HEK293 (cell line): ENCODE measurements at regions not wholly inside any gene's neighbourhood (a gene's known extent, or its start where the extent isn't known, plus 50 kb on each side); places are given as distances from the start of the nearest gene placed in this dataset.

Source experiments
- CTCF ChIA-PET: fragments of 350-600 bp; formaldehyde crosslinking; extraction: SDS; loops from one replicate; lab custom pipeline; 2021; ENCODE audit warnings: antibody characterized with exemption; lab: Yijun Ruan, JAX
- POLR2A ChIA-PET: fragments of 300-600 bp; formaldehyde crosslinking; extraction: SDS; loops from one replicate; lab custom pipeline; 2020; ENCODE audit warnings: antibody characterized with exemption, inconsistent platforms; lab: Yijun Ruan, JAX
- H3K27ac ChIP-seq: fragments of 200-500 bp; sonication (Bioruptor generic); 2 replicates; pipeline ENCODE4 v1.5.1; 2014; ENCODE audit warnings: low read depth, low read length, control low read depth, inconsistent platforms; ENCODE audit errors: extremely low read depth
- H3K36me3 ChIP-seq, 2 experiments: fragments of 200-500 bp in 1 of 2; sonication (Bioruptor generic) in 1 of 2; 1 replicate in 1 of 2; 2 replicates in 1 of 2; pipeline ENCODE4 v1.5.1; 2014 to 2017; ENCODE audit warnings: inconsistent platforms in 2 of 2, low read length in 2 of 2; ENCODE audit not compliant: control insufficient read depth in 2 of 2, insufficient read depth in 1 of 2
- H3K4me1 ChIP-seq: fragments of 200-500 bp; sonication (Bioruptor generic); 2 replicates; pipeline ENCODE4 v1.5.1; 2014; ENCODE audit warnings: mild to moderate bottlenecking, low read length, inconsistent platforms; ENCODE audit not compliant: control insufficient read depth, insufficient read depth
- H3K4me3 ChIP-seq: 2 replicates; pipeline ENCODE4 v1.5.1; 2011; ENCODE audit warnings: low read depth, mild to moderate bottlenecking, control low read depth, low read length, moderate library complexity
- H3K9me3 ChIP-seq: fragments of 200-500 bp; sonication (Bioruptor generic); 2 replicates; pipeline ENCODE4 v1.5.1; 2014; ENCODE audit warnings: low read depth, low read length, inconsistent platforms; ENCODE audit not compliant: control insufficient read depth, insufficient read depth
- GLIS2 ChIP-seq: fragments of 450-650 bp; formaldehyde crosslinking; IDR thresholded peaks from 2 replicates; pipeline ENCODE4 v1.5.1; 2016; ENCODE audit warnings: missing biosample characterization, missing genetic modification characterization
- HOXD13 ChIP-seq: sonication (generic); formaldehyde crosslinking; IDR thresholded peaks from 2 replicates; pipeline ENCODE4 v1.8.0; 2022; ENCODE audit warnings: missing genetic modification reagents, borderline replicate concordance
- KLF1 ChIP-seq: fragments of 450-650 bp; formaldehyde crosslinking; IDR thresholded peaks from 2 replicates; pipeline ENCODE4 v1.5.1; 2016; ENCODE audit warnings: missing biosample characterization, missing genetic modification characterization
- KLF16 ChIP-seq: fragments of 450-650 bp; formaldehyde crosslinking; IDR thresholded peaks from 2 replicates; pipeline ENCODE4 v1.5.1; 2017; ENCODE audit warnings: missing biosample characterization, missing genetic modification characterization
- MYNN ChIP-seq: fragments of 450-650 bp; formaldehyde crosslinking; IDR thresholded peaks from 2 replicates; pipeline ENCODE4 v1.5.1; 2016; ENCODE audit warnings: missing biosample characterization, missing genetic modification characterization, borderline replicate concordance
- PRDM4 ChIP-seq: fragments of 450-650 bp; formaldehyde crosslinking; IDR thresholded peaks from 2 replicates; pipeline ENCODE4 v1.5.1; 2017; ENCODE audit warnings: missing biosample characterization, missing genetic modification characterization
- ZFHX2 ChIP-seq: fragments of 450-650 bp; formaldehyde crosslinking; conservative IDR thresholded peaks from 2 replicates; pipeline ENCODE4 v1.5.1; 2016; ENCODE audit warnings: missing biosample characterization, missing genetic modification characterization
- ZNF174 ChIP-seq: fragments of 450-650 bp; formaldehyde crosslinking; IDR thresholded peaks from 2 replicates; pipeline ENCODE4 v1.5.0; 2017; ENCODE audit warnings: missing biosample characterization, mild to moderate bottlenecking, missing genetic modification characterization
- ZNF24 ChIP-seq: fragments of 450-650 bp; formaldehyde crosslinking; IDR thresholded peaks from 2 replicates; pipeline ENCODE4 v1.5.1; 2016; ENCODE audit warnings: missing biosample characterization, missing genetic modification characterization
- ZNF266 ChIP-seq: fragments of 450-650 bp; formaldehyde crosslinking; IDR thresholded peaks from 2 replicates; pipeline ENCODE4 v1.5.1; 2016; ENCODE audit warnings: missing biosample characterization, missing genetic modification characterization, low read depth
- ZNF280D ChIP-seq: fragments of 450-650 bp; formaldehyde crosslinking; IDR thresholded peaks from 2 replicates; pipeline ENCODE4 v1.5.1; 2016; ENCODE audit warnings: missing biosample characterization, missing genetic modification characterization
- ZNF292 ChIP-seq: fragments of 450-650 bp; formaldehyde crosslinking; IDR thresholded peaks from 2 replicates; pipeline ENCODE4 v1.5.1; 2016; ENCODE audit warnings: low read depth, missing biosample characterization, missing genetic modification characterization, borderline replicate concordance
- ZNF394 ChIP-seq: fragments of 450-650 bp; formaldehyde crosslinking; IDR thresholded peaks from 2 replicates; pipeline ENCODE4 v1.5.1; 2016; ENCODE audit warnings: missing biosample characterization, missing genetic modification characterization, mild to moderate bottlenecking, moderate library complexity, borderline replicate concordance
- ZNF529 ChIP-seq: fragments of 450-650 bp; formaldehyde crosslinking; IDR thresholded peaks from 2 replicates; pipeline ENCODE4 v1.5.1; 2017; ENCODE audit warnings: missing genetic modification characterization, missing biosample characterization; ENCODE audit not compliant: insufficient replicate concordance
- ZNF580 ChIP-seq: fragments of 450-650 bp; formaldehyde crosslinking; IDR thresholded peaks from 2 replicates; pipeline ENCODE4 v1.5.1; 2016; ENCODE audit warnings: missing biosample characterization, missing genetic modification characterization
- ZNF701 ChIP-seq: fragments of 450-650 bp; formaldehyde crosslinking; IDR thresholded peaks from 2 replicates; pipeline ENCODE4 v1.5.1; 2016; ENCODE audit warnings: missing biosample characterization, missing genetic modification characterization
- ZNF776 ChIP-seq: fragments of 450-650 bp; formaldehyde crosslinking; IDR thresholded peaks from 2 replicates; pipeline ENCODE4 v1.5.0; 2017; ENCODE audit warnings: missing biosample characterization, missing genetic modification characterization, borderline replicate concordance
- TF ChIP-seq, protein P1 (sequence below): fragments of 450-650 bp; IDR thresholded peaks from 2 replicates; pipeline ENCODE4 v1.5.1; 2018; ENCODE audit warnings: missing biosample characterization, mild to moderate bottlenecking, missing genetic modification characterization
- TF ChIP-seq, protein P2 (sequence below): fragments of 450-650 bp; formaldehyde crosslinking; IDR thresholded peaks from 2 replicates; pipeline ENCODE4 v1.5.1; 2016; ENCODE audit warnings: missing biosample characterization, missing genetic modification characterization

GRCh38 chr6:151676460-151676945 lies 131.0 kb upstream of the ESR1 start (continued):
- no peak for TF ChIP-seq PRDM4

DNA sequence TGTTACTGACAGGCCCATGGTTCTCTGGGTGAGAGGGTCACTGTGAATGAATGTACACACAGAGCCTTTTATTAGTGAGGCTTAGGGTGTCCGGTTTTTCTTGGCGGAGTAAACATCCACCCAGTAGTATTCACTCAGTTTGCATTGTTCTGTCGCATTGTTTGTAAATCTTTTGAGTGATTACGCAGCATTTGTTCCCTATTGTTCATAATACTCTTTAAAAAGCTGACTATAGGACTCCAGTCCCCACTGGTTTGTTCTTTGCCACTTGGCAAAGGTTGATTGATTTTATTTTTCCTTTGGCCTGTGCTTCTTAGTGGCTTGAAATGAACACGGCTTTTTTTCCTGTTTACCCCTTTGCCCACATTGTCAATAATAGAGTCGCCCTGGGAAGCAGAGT lies 130.1 kb upstream of the ESR1 start:
- POLR2A ChIA-PET: no interaction called here
- H3K4me3 ChIP-seq: no peak overlapping the region
- TF ChIP-seq PRDM4 (no peak), ZNF292 (tag by site-specific recombination) (no peak), ZNF266 (tag by site-specific recombination) (no peak), GLIS2 (no peak), KLF1 (no peak), ZNF701 (no peak), ZNF776 (no peak), ZNF394 (no peak), ZFHX2 (tag by site-specific recombination) (no peak), ZNF280D (tag by site-specific recombination) (no peak), ZNF24 (tag by site-specific recombination) (no peak), HOXD13 (CRISPR knock-in tag) (no peak), ZNF580 (no peak)
- CTCF ChIA-PET: interaction anchor here (0.8 to 2.5 kb wide), 4 partner anchors 13 to 448 kb away, joined by 4 to 15 read pairs (median 11); no protein-coding TSS in a partner anchor
- no peaks in the 10 kb centered on the region for H3K9me3 ChIP-seq
- H3K27ac ChIP-seq: no peak overlapping the region
- no peaks in the 10 kb centered on the region for H3K4me1 ChIP-seq
- no peaks in the 10 kb centered on the region for H3K36me3 ChIP-seq

GRCh38 chr6:151679081-151679480 lies 128.4 kb upstream of the ESR1 start:
- Histone ChIP-seq H3K4me3 (no peak overlapping the region), H3K4me1 (no peaks in the 10 kb centered on the region), H3K36me3 (no peaks in the 10 kb centered on the region), H3K9me3 (no peaks in the 10 kb centered on the region), H3K27ac (no peak overlapping the region)
- POLR2A ChIA-PET: no interaction called here
- CTCF ChIA-PET: interaction anchor here (0.7 kb wide), 1 partner anchor 14 kb away, joined by 3 read pairs; no protein-coding TSS in a partner anchor
- TF ChIP-seq, protein P1, sequence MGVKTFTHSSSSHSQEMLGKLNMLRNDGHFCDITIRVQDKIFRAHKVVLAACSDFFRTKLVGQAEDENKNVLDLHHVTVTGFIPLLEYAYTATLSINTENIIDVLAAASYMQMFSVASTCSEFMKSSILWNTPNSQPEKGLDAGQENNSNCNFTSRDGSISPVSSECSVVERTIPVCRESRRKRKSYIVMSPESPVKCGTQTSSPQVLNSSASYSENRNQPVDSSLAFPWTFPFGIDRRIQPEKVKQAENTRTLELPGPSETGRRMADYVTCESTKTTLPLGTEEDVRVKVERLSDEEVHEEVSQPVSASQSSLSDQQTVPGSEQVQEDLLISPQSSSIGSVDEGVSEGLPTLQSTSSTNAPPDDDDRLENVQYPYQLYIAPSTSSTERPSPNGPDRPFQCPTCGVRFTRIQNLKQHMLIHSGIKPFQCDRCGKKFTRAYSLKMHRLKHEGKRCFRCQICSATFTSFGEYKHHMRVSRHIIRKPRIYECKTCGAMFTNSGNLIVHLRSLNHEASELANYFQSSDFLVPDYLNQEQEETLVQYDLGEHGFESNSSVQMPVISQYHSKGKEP (tag by site-specific recombination): no peak
- TF ChIP-seq PRDM4: no peak
- no peak for TF ChIP-seq MYNN (tag by site-specific recombination)
- TF ChIP-seq, protein P2, sequence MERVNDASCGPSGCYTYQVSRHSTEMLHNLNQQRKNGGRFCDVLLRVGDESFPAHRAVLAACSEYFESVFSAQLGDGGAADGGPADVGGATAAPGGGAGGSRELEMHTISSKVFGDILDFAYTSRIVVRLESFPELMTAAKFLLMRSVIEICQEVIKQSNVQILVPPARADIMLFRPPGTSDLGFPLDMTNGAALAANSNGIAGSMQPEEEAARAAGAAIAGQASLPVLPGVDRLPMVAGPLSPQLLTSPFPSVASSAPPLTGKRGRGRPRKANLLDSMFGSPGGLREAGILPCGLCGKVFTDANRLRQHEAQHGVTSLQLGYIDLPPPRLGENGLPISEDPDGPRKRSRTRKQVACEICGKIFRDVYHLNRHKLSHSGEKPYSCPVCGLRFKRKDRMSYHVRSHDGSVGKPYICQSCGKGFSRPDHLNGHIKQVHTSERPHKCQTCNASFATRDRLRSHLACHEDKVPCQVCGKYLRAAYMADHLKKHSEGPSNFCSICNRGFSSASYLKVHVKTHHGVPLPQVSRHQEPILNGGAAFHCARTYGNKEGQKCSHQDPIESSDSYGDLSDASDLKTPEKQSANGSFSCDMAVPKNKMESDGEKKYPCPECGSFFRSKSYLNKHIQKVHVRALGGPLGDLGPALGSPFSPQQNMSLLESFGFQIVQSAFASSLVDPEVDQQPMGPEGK (tag by site-specific recombination): no peak
- no peak for TF ChIP-seq ZNF529 (tag by site-specific recombination)
- no peak for TF ChIP-seq KLF16 (tag by site-specific recombination)
- TF ChIP-seq ZNF174: no peak
